ENCODE measurements at regions not wholly inside any gene's neighbourhood (a gene's known extent, or its start where the extent isn't known, plus 50 kb on each side); places are given as distances from the start of the nearest gene placed in this dataset.

- no peak for DNase-seq (ENCODE audit: low read depth)
Observed at GRCh38 chr7:155867734-155868400, 55.6 kb upstream of the SHH start.

DNA sequence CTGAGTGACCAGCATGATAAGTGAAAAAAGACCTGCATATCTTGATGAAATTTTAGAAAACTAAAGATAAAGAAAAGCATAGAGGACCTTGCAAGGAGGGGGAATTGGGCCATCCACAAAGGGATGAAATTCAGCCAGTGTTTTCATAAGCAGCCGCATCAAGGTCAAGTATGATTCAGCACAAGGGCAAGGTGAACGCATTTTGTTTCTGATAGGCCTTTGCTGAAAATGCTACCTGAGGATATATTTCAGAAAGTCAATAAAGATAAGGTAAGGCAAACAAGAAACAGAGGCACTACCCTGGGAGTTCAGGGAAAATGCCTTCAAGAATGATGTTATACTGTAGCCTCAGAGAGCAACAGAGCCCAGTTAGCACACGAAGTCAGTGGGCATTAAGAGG lies 55.0 kb upstream of the SHH start:
- no peak for DNase-seq (ENCODE audit: low read depth)

- DNase-seq (ENCODE audit: low read depth) = no peak
Observed at GRCh38 chr7:155865830-155866525, 53.7 kb upstream of the SHH start.

- no peak for DNase-seq (ENCODE audit: low read depth)
Observed at GRCh38 chr7:155864991-155865690, 52.9 kb upstream of the SHH start.

DNA sequence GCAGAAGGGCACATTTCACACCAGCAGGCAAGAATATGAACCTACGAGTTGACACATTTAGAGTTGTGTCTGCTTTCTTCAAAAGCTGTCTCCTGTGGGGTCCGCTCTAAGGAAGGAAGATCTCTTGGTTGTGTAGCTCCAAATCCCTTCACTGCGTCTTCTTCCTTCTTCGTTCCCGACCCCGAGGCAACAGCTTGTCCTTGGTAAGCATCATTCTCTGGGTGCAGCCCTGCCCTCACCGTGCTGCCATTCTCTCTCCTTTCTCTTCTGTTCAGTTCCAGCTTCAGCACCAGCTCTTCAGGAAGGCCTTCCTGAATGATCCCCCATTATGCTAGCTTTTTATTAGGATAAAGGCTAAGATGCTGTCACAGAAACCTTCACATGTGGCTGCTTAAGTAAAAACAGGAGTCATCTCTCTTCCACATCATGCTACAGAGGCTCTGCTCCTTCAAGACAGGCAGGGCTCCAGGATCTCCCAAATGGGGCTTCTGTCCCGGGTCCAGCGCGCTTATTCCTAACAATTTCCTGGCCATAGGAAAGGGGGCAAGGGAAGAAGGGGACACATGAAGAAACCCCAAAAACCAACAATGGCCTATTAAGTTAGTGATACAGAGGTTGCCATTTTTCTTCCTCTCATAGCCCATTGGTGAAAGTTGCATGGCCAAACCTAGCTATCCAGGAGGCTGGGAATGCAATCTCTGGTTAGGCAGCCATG lies 52.2 kb upstream of the SHH start:
- DNase-seq (ENCODE audit: low read depth) = no peak

DNA sequence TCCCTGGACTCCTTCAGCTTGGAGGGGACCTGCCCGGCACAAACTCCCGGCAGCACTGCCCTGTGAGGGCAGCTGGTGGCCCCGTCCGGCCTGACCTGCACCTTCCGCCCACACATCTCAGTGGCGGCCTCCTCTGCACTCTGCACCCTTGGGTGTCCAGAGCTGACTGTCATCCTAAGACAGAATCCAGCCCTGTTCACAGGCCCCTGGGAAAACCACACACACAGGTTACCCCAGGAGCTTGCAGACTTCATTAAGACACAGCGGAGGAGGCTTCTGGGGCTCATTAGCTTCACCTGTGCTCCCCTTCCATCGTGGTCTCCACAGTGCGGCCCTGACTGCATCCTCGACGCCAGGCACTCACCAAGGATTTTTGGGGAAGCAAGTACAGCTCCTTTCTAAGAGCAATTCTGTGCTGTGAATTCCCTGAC lies 51.5 kb upstream of the SHH start:
- no peak for DNase-seq (ENCODE audit: low read depth)

DNA sequence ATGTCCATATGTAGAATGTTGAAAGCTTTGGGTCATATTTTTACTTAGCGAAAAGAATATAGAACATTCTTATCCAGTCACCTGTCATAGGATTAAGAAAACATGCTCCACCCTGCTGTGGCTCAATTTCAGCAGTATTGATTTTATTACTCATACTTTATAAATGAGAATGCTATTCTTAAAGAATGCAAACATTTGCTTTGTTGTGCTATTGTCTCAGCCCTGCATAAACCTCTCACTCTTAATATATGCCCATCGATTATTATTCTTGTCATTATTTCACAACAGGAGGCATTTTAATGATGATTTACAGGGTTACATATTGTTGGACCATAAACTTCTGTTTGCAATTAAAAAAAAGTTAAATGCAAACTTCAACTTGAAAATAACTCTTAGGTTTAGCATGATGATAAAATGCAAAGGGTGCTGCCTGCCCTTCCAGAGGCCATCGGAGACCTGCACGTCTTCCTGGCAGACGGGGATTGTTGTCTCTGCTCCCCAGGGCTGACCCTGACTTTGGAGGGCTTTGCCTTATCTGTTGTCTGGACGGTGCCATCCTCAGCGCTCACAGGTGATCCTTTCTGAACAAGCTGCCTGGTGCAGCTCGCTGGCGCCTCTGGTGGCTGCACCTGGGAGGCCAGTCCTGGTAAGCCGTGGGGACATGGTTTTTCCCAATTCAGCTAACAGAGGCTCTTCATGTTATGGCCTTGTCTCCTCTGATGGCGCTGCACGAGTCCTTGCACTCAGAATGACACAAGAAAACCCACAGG lies 50.0 kb upstream of the SHH start:
- DNase-seq (ENCODE audit: low read depth) = no peak
